ENCODE measurements at regions not wholly inside any gene's neighbourhood (a gene's known extent, or its start where the extent isn't known, plus 50 kb on each side); places are given as distances from the start of the nearest gene placed in this dataset.

GRCh38 chr6:85344996-85345395 lies 104.9 kb upstream of the NT5E start:
- TF ChIP-seq CTCF (IDR thresholded peaks at IDR 0.05), result no peak
- TF ChIP-seq POLR2A (IDR thresholded peaks at IDR 0.05), result no peak
- TF ChIP-seq EP300 (IDR thresholded peaks at IDR 0.05), result no peak

All from sigmoid colon (tissue), 4 donors.